G401.6 (cell line): ENCODE measurements at regions not wholly inside any gene's neighbourhood (a gene's known extent, or its start where the extent isn't known, plus 50 kb on each side); places are given as distances from the start of the nearest gene placed in this dataset.
"Not testable (repeated sequence)": the region's sequence is repeated elsewhere in the genome, so short reads cannot be mapped to it uniquely, and the experiment has no call there.

Experiments
- FAIRE-seq: peaks from 2 replicates; lab custom pipeline; 2012; peaks lifted over from hg19 to GRCh38; lab: Jason Lieb, UNC

DNA sequence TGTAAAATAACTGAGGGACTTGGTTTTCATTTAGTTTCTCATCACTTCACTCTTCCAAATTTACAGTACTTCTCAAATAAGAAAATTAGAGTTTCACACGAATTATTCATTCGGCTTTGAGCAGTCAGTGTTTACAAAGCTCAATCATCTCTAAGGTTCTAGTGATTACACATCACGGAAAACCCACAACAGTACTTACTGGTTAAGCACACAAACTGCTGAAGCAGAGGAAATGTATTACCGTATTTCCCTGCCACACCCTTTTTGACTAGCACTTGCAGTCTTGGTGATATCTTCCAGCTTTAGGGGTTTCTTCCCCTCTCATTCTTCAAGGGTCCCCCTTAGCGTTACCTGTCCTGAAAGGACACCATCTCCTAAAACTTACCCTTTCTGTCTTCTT, 164.8 kb upstream of the CDIN1 start:
- FAIRE-seq: no peak

DNA sequence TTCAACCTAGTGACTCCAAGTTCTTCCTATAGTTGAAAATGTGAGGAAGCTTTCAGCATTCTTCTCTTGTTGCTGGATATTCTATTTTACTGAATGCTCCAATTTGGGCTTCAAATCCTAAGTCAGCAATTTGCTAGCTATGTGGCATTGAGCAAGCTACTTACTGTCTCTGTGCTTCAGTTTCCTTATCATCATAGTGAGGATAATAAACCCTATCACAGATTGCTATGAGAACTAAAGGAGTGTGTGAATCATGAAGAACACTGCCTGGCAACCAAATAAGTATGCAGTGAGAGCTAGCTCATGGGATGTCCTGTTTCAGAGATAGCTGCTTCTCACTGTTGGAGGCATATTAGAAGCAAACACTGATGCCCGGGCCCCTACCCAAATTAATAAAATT, 163.8 kb upstream of the CDIN1 start:
- no peak for FAIRE-seq

DNA sequence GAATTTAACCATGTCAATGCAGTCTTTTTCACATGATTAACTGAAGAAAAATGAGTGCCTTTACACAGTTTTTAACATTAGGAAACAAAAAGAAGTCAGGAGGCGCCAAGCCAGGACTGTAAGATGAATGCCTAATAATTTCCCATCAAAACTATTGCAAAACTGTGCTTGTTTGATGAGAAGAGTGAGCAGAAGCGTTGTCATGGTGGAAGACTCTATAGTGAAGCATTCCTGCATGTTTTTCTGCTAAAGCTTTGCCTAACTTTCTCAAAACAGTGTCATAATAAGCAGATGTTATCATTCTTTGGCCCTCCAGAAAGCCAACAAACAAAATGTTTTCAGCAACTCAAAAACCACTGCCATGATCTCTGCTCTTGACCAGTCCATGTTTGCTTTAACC, 156.8 kb upstream of the CDIN1 start:
- no peak for FAIRE-seq

DNA sequence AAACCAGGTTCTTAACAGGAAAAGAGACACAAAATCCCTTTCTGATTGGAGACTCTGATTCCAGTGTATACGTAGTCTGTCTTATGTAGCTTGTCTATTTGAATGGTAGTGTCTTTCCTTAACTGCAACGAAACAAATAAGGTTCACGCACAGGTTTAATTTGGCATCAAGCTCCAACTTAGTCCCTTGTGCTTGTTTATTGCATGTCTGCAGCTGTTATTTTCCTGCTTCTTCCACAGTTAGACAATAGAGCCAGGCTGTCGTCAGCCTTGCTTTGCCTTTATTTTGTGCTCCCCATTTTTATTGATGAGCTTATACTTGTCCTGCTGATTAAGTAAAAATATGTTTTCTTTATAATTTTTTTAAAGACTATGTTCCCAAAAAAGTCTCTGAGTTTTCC, 152.7 kb upstream of the CDIN1 start:
- no peak for FAIRE-seq

DNA sequence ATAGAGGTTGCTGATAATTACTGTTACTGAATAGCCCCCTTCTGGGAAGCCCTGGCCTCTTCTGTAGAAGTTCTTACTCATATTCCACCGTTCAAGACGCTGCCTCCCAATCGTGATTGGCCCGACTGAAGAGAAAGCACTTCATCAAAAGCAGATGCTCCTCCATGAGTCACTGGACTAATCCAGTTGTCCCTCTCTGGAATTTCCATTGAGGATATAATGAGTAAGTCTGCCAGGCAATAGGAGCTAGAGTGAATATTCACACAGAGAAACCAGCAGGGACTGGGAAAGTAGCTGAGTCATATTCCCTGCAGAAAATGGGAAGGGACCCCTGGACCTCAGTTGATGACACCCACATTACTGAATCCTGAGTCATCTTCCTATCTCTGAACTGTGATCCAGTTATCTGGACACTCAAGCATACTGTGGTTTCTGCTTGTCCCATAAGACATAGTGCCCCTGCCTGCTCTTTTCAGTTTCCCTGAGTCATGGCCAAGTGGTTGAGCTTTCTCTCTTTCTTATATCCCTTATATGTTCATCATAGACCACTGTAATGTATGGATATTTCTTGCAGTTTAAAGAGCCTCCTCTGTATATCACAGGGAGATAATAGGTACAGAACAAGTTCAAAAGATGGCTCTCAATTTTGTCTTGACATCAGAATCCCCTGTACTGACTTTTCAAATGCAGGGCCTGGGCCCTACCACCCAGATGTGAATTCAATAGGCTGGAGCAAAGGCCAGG, 151.2 kb upstream of the CDIN1 start:
- FAIRE-seq: no peak

GRCh38 chr15:36429707-36430106, 149.7 kb upstream of the CDIN1 start:
- no peak for FAIRE-seq

GRCh38 chr15:36430280-36430679, 149.1 kb upstream of the CDIN1 start:
- no peak for FAIRE-seq

- no peak for FAIRE-seq
Measured at GRCh38 chr15:36430726-36431265, 148.6 kb upstream of the CDIN1 start.

DNA sequence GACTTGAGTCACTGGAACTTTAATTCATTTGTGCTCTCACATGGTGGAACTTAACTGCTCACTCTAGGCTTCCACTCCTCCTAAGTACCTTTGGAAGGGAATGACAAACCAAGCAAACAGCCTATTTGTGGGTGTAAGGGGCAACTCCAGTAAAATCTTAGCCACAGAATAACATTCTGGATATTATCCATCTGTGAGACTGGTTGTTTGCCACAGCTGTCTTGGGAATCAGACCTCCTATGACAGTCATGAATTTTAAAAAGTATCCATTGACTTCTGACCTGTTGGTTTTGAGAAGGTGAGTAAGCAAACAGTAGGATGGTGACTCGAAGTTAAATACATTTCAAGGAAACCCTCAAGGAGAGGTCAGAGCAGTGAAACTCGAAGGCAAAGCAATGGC, 147.3 kb upstream of the CDIN1 start:
- no peak for FAIRE-seq

- FAIRE-seq: no peak
Measured at GRCh38 chr15:36434177-36434576, 145.2 kb upstream of the CDIN1 start.

GRCh38 chr15:36438499-36438898, 140.9 kb upstream of the CDIN1 start:
- no peak for FAIRE-seq

GRCh38 chr15:36447373-36447772, 132.1 kb upstream of the CDIN1 start:
- no peak for FAIRE-seq

DNA sequence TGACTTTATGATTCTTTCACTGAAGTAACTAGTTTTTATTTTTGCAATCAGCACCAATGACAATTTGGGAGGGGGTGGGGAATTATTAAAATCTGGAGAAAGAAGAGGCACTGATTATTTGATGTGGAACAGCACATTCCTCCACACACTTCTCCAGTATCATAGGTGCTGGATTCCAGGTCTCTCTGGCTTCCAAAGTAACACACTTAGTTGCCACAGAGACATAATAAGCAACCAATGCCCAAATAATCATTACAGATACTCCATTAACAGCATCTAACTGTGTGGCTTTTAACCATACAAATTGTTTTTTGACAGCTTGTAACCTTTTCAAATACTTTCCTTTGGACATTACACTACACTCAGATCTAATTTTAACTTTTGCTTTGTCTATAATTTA, 131.0 kb upstream of the CDIN1 start:
- FAIRE-seq: no peak

- no peak for FAIRE-seq
Measured at GRCh38 chr15:36449084-36449661, 130.3 kb upstream of the CDIN1 start.

- no peak for FAIRE-seq
Measured at GRCh38 chr15:36449662-36450145, 129.7 kb upstream of the CDIN1 start.

- not testable (repeated sequence) for FAIRE-seq
Measured at GRCh38 chr15:36454244-36454643, 125.2 kb upstream of the CDIN1 start.

DNA sequence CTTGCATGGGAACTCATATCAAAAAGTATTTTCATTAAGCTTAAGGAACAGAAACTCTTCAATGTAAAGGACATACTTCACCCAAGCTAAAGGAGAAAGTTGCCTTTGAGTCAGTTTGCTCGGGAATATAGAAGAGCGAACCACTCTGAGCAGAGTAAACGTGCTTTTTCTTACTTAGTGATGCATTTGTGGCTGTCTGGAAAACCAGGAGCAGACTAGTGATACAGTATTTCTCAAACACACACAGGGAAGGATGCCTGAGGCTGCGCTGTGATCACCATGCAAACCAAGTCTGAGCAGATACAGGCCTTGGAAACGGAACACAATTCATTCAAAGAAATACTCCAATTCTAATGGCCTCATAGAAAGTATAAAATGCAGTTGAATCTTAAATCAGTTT, 121.0 kb upstream of the CDIN1 start:
- FAIRE-seq: no peak

DNA sequence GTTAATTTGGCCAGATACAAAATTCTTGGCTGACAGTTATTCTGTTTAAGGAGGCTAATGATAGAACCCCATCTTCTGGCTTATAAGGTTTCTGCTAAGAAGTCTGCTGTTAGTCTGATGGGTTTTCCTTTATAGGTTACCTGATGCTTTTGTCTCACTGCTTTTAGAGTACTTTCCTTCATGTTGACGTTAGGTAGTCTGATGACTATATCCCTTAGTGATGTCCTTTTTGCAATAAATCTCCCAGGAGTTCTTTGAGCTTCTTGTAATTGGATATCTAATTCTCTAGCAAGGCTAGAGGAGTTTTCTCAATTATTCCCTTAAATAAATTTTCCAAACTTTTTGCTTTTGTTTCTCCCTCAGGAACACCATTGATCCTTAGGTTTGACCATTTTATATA, 114.1 kb upstream of the CDIN1 start:
- FAIRE-seq: no peak

DNA sequence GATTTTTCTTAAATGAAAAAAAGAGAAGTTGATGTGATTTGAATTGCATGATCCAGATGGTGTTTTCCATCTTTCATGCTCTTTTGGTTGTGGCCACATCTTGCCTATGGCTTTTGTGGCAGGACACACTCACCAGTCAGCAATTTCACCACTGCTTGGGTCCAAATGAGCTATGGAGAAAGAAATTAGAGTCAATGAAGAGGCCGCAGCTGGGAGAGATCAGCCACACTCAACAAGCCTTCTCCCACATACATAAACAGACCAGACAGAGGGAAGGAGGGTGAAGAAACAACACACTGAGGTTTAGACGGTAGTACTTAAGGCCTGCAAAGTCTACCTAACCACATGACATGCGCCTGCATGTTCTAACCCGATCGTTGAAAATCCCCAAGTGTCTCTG, 110.7 kb upstream of the CDIN1 start:
- FAIRE-seq: no peak

- FAIRE-seq: no peak
Measured at GRCh38 chr15:36469311-36469966, 110.0 kb upstream of the CDIN1 start.

GRCh38 chr15:36472672-36473071, 106.8 kb upstream of the CDIN1 start:
- no peak for FAIRE-seq

GRCh38 chr15:36478561-36478960, 100.9 kb upstream of the CDIN1 start:
- FAIRE-seq: no peak

DNA sequence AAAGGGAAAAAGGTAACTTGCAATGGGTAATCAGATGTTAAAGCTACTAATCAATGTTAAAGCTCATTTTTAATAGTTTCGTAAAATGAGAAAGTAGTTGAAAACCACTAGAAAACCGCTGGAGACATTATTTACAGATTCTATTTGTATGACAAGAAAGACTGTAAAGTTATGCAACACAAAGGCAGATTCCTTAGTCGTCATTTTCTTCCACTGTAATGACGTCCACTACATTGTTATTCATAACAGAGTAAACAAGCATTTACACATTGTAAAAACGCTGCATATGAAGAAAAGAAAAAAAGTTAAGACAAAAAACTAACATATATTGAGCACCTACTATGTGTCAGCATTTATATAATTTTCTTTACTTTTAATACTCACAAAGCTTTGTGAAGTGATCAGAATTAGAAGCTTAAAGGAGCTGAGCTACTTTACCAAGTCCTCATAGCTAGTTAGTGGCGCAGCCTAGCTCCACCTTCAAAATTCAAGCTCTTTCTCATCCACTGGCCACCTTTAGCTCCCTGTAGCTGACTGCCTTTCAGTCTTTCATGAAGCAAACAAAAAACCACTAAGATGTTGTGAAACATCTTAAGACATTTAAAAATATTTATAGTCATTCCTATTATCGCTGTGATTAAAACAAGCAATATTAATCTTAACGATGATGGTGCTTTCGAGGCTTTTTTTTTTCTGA, 100.1 kb upstream of the CDIN1 start:
- FAIRE-seq: no peak
